B cell (primary cell): ENCODE measurements at regions not wholly inside any gene's neighbourhood (a gene's known extent, or its start where the extent isn't known, plus 50 kb on each side); places are given as distances from the start of the nearest gene placed in this dataset.

ENCODE experiments used
- EZH2 ChIP-seq: IDR thresholded peaks from 2 replicates; pipeline ENCODE4 v1.6.1; 2012; ENCODE audit warnings: borderline replicate concordance, low read depth, mild to moderate bottlenecking, moderate library complexity, low read length; ENCODE audit not compliant: insufficient read depth, poor library complexity, severe bottlenecking
- TF ChIP-seq, protein P1 (sequence below): fragments of 200-600 bp; IDR thresholded peaks from one replicate; pipeline ENCODE4 v1.8.0; 2022; ENCODE audit warnings: antibody characterized with exemption, mild to moderate bottlenecking

DNA sequence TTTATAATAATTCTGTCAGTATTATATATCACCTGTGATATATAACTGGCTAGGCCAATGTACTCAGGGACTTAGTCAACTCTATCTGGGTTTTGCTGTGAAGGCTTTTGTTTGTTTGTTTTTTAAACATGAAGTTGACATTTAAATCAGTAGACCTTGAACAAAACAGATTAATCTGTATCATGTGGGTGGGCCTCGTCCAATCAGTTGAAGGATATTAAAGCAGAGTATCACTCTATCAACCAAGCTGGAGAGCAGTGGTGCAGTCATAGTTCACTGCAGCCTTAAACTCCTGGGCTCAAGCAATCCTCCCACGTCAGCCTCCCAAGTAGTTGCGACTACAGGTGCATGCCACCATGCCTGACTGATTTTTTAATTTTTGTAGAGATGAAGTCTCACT is 870.2 kb downstream of the TYW1 start:
- TF ChIP-seq, protein P1, sequence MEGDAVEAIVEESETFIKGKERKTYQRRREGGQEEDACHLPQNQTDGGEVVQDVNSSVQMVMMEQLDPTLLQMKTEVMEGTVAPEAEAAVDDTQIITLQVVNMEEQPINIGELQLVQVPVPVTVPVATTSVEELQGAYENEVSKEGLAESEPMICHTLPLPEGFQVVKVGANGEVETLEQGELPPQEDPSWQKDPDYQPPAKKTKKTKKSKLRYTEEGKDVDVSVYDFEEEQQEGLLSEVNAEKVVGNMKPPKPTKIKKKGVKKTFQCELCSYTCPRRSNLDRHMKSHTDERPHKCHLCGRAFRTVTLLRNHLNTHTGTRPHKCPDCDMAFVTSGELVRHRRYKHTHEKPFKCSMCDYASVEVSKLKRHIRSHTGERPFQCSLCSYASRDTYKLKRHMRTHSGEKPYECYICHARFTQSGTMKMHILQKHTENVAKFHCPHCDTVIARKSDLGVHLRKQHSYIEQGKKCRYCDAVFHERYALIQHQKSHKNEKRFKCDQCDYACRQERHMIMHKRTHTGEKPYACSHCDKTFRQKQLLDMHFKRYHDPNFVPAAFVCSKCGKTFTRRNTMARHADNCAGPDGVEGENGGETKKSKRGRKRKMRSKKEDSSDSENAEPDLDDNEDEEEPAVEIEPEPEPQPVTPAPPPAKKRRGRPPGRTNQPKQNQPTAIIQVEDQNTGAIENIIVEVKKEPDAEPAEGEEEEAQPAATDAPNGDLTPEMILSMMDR: no peak
- no peak for TF ChIP-seq EZH2
